Neural cell (in vitro differentiated cells): ENCODE measurements at regions not wholly inside any gene's neighbourhood (a gene's known extent, or its start where the extent isn't known, plus 50 kb on each side); places are given as distances from the start of the nearest gene placed in this dataset.

Experiments used
- CTCF ChIP-seq: fragments of 450-650 bp; IDR thresholded peaks from 2 replicates; pipeline ENCODE4 v1.5.1; 2014; ENCODE audit warnings: antibody characterized with exemption, mild to moderate bottlenecking, moderate library complexity; ENCODE audit not compliant: poor library complexity, severe bottlenecking
- EP300 ChIP-seq: fragments of 450-650 bp; conservative IDR thresholded peaks from 2 replicates; pipeline ENCODE4 v1.6.1; 2014; ENCODE audit warnings: antibody characterized with exemption, mild to moderate bottlenecking, moderate library complexity; ENCODE audit not compliant: poor library complexity, severe bottlenecking
- EZH2 ChIP-seq: fragments of 200-600, 300-800 bp; shearing (Covaris generic), sonication (generic); IDR thresholded peaks from 2 replicates; pipeline ENCODE4 v1.6.1; 2014; ENCODE audit warnings: antibody characterized with exemption, low read length, borderline replicate concordance, mild to moderate bottlenecking; ENCODE audit not compliant: insufficient read depth, poor library complexity, severe bottlenecking
- POLR2AphosphoS5 ChIP-seq: IDR thresholded peaks from 2 replicates; pipeline ENCODE4 v1.6.1; 2012
- RAD21 ChIP-seq: fragments of 450-650 bp; conservative IDR thresholded peaks from 2 replicates; pipeline ENCODE4 v1.6.1; 2014; ENCODE audit warnings: antibody characterized with exemption, mild to moderate bottlenecking, moderate library complexity
- REST ChIP-seq: IDR thresholded peaks from 2 replicates; pipeline ENCODE4 v1.6.1; 2012; ENCODE audit warnings: borderline replicate concordance
- SMC3 ChIP-seq: fragments of 450-650 bp; conservative IDR thresholded peaks from 2 replicates; pipeline ENCODE4 v1.6.1; 2014; ENCODE audit warnings: antibody characterized with exemption, mild to moderate bottlenecking, moderate library complexity; ENCODE audit not compliant: poor library complexity
- TAF1 ChIP-seq: IDR thresholded peaks from 2 replicates; pipeline ENCODE4 v1.6.1; 2012; ENCODE audit warnings: low read depth

GRCh38 chr13:33927315-33927714 lies 109.4 kb downstream of the RFC3 start:
- TF ChIP-seq SMC3 (no peak), CTCF (no peak), POLR2AphosphoS5 (no peak), EZH2 (no peak), RAD21 (no peak), TAF1 (no peak), EP300 (no peak), REST (no peak)
